ENCODE measurements at regions not wholly inside any gene's neighbourhood (a gene's known extent, or its start where the extent isn't known, plus 50 kb on each side); places are given as distances from the start of the nearest gene placed in this dataset.
"Not testable (repeated sequence)": the region's sequence is repeated elsewhere in the genome, so short reads cannot be mapped to it uniquely, and the experiment has no call there.

DNA sequence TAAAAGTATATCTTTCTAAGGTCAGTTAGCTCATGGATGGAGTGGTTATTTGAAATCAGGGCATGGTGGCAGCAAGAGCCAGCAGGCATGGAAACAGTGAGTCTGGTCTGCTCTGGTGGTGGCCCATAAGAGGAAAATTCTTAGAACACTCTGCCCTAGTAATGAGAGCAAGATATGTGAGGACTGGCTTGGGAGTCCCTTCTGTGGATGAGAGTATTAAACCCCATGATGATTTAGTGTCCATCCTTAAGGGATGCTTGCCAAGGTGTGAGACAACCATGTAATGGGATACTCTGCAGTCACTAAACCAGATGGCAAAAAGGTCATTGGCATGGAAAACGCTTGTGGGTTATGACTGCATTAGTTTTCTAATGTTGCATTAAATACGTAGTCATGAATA is 269.9 kb downstream of the BCL2L11 start:
- TF ChIP-seq POLR2AphosphoS5 (IDR thresholded peaks at IDR 0.05; ENCODE audit: low read depth, low read length); TCF12 (IDR thresholded peaks at IDR 0.05); CTCF (IDR thresholded peaks at IDR 0.05); RCOR1 (IDR thresholded peaks at IDR 0.05; ENCODE audit: low read length); FOXJ3 (CRISPR knock-in tag; IDR thresholded peaks at IDR 0.05); CHD2 (IDR thresholded peaks at IDR 0.05; ENCODE audit: low read length, partially characterized antibody); SMC3 (IDR thresholded peaks at IDR 0.05; ENCODE audit: low read depth, low read length); EZH2phosphoT487 (IDR thresholded peaks at IDR 0.05; ENCODE audit: borderline replicate concordance, low read depth); RAD21 (IDR thresholded peaks at IDR 0.05; ENCODE audit: low read length): not testable (repeated sequence)
- TF ChIP-seq, protein P1, sequence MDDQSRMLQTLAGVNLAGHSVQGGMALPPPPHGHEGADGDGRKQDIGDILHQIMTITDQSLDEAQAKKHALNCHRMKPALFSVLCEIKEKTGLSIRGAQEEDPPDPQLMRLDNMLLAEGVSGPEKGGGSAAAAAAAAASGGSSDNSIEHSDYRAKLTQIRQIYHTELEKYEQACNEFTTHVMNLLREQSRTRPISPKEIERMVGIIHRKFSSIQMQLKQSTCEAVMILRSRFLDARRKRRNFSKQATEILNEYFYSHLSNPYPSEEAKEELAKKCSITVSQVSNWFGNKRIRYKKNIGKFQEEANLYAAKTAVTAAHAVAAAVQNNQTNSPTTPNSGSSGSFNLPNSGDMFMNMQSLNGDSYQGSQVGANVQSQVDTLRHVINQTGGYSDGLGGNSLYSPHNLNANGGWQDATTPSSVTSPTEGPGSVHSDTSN (IDR thresholded peaks at IDR 0.05), result not testable (repeated sequence)
- TF ChIP-seq, protein P2, sequence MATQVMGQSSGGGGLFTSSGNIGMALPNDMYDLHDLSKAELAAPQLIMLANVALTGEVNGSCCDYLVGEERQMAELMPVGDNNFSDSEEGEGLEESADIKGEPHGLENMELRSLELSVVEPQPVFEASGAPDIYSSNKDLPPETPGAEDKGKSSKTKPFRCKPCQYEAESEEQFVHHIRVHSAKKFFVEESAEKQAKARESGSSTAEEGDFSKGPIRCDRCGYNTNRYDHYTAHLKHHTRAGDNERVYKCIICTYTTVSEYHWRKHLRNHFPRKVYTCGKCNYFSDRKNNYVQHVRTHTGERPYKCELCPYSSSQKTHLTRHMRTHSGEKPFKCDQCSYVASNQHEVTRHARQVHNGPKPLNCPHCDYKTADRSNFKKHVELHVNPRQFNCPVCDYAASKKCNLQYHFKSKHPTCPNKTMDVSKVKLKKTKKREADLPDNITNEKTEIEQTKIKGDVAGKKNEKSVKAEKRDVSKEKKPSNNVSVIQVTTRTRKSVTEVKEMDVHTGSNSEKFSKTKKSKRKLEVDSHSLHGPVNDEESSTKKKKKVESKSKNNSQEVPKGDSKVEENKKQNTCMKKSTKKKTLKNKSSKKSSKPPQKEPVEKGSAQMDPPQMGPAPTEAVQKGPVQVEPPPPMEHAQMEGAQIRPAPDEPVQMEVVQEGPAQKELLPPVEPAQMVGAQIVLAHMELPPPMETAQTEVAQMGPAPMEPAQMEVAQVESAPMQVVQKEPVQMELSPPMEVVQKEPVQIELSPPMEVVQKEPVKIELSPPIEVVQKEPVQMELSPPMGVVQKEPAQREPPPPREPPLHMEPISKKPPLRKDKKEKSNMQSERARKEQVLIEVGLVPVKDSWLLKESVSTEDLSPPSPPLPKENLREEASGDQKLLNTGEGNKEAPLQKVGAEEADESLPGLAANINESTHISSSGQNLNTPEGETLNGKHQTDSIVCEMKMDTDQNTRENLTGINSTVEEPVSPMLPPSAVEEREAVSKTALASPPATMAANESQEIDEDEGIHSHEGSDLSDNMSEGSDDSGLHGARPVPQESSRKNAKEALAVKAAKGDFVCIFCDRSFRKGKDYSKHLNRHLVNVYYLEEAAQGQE (IDR thresholded peaks at IDR 0.05; ENCODE audit: low read depth, low read length), result not testable (repeated sequence)
- TF ChIP-seq, protein P3, sequence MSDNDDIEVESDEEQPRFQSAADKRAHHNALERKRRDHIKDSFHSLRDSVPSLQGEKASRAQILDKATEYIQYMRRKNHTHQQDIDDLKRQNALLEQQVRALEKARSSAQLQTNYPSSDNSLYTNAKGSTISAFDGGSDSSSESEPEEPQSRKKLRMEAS (IDR thresholded peaks at IDR 0.05; ENCODE audit: low read depth), result not testable (repeated sequence)
